WTC11 (cell line): ENCODE measurements at regions not wholly inside any gene's neighbourhood (a gene's known extent, or its start where the extent isn't known, plus 50 kb on each side); places are given as distances from the start of the nearest gene placed in this dataset.

Source experiments
- ATAC-seq: fragments of 200-7000 bp; cut with Tn5 transposase; 2 replicates; pipeline ENCODE4 v1.10.0; 2021; ENCODE audit warnings: mild to moderate bottlenecking, moderate library complexity
- CTCF ChIA-PET: fragments of 300-600 bp; sonication (Branson Sonifier 250); formaldehyde crosslinking; loops from one replicate; lab custom pipeline; 2021; ENCODE audit warnings: antibody characterized with exemption; lab: Charles Lee
- POLR2A ChIA-PET: fragments of 350-600 bp; sonication (Branson Sonifier 250); formaldehyde crosslinking; loops from one replicate; lab custom pipeline; 2021; ENCODE audit warnings: antibody characterized with exemption; lab: Charles Lee
- DNase-seq: peaks from one replicate; pipeline ENCODE4 v3.0.0; 2021; ENCODE audit warnings: low spot score
- H3K27ac Mint-ChIP-seq: 2 replicates; pipeline ENCODE4 v1.8.0; 2021; ENCODE audit warnings: mixed read lengths
- H3K27me3 Mint-ChIP-seq: 2 replicates; pipeline ENCODE4 v1.8.0; 2021; ENCODE audit warnings: low read depth, mild to moderate bottlenecking, moderate library complexity, mixed read lengths
- H3K36me3 Mint-ChIP-seq: 2 replicates; pipeline ENCODE4 v1.8.0; 2021; ENCODE audit warnings: mixed read lengths
- H3K4me1 Mint-ChIP-seq: 2 replicates; pipeline ENCODE4 v1.8.0; 2022; ENCODE audit warnings: mixed read lengths
- H3K4me3 Mint-ChIP-seq: 2 replicates; pipeline ENCODE4 v1.8.0; 2021; ENCODE audit warnings: mild to moderate bottlenecking, moderate library complexity, mixed read lengths
- H3K9me3 Mint-ChIP-seq: 2 replicates; pipeline ENCODE4 v1.8.0; 2021; ENCODE audit warnings: mixed read lengths
- AFF4 ChIP-seq: sonication (generic); formaldehyde crosslinking; IDR thresholded peaks from 2 replicates; pipeline ENCODE4 v1.8.1; 2023; ENCODE audit warnings: mild to moderate bottlenecking, missing genetic modification reagents, borderline replicate concordance
- AR ChIP-seq: fragments of 250-450 bp; sonication (Bioruptor Pico); IDR thresholded peaks from 2 replicates; pipeline ENCODE4 v1.9.0; 2021; ENCODE audit warnings: mild to moderate bottlenecking
- ATF3 ChIP-seq: sonication (generic); formaldehyde crosslinking; conservative IDR thresholded peaks from 2 replicates; pipeline ENCODE4 v1.8.1; 2022; ENCODE audit warnings: mild to moderate bottlenecking, missing genetic modification reagents
- E2F1 ChIP-seq: sonication (generic); formaldehyde crosslinking; IDR thresholded peaks from 2 replicates; pipeline ENCODE4 v1.8.0; 2022; ENCODE audit warnings: mild to moderate bottlenecking, missing genetic modification reagents
- ETV6 ChIP-seq: sonication (generic); formaldehyde crosslinking; IDR thresholded peaks from 2 replicates; pipeline ENCODE4 v1.8.1; 2022; ENCODE audit warnings: mild to moderate bottlenecking, missing genetic modification reagents
- FOXK1 ChIP-seq: sonication (generic); formaldehyde crosslinking; IDR thresholded peaks from 2 replicates; pipeline ENCODE4 v1.8.0; 2022; ENCODE audit warnings: mild to moderate bottlenecking, moderate library complexity, missing genetic modification reagents
- FOXP1 ChIP-seq: sonication (generic); formaldehyde crosslinking; IDR thresholded peaks from 2 replicates; pipeline ENCODE4 v1.8.0; 2022; ENCODE audit warnings: missing genetic modification reagents, mild to moderate bottlenecking, moderate library complexity, borderline replicate concordance
- HMGA2 ChIP-seq: fragments of 250-450 bp; sonication (Bioruptor Pico); IDR thresholded peaks from 2 replicates; pipeline ENCODE4 v1.4.0; 2021; ENCODE audit warnings: mild to moderate bottlenecking, moderate library complexity
- MAX ChIP-seq: sonication (generic); formaldehyde crosslinking; IDR thresholded peaks from 2 replicates; pipeline ENCODE4 v1.8.0; 2022; ENCODE audit warnings: mild to moderate bottlenecking, missing genetic modification reagents
- MXD4 ChIP-seq: fragments of 250-450 bp; sonication (Bioruptor Pico); IDR thresholded peaks from 2 replicates; pipeline ENCODE4 v1.8.0; 2021; ENCODE audit warnings: mild to moderate bottlenecking, moderate library complexity, borderline replicate concordance
- NFATC4 ChIP-seq: fragments of 250-450 bp; sonication (Bioruptor Pico); IDR thresholded peaks from 2 replicates; pipeline ENCODE4 v1.9.0; 2021; ENCODE audit warnings: mild to moderate bottlenecking
- NFE2L1 ChIP-seq: sonication (generic); formaldehyde crosslinking; IDR thresholded peaks from 2 replicates; pipeline ENCODE4 v1.8.1; 2023; ENCODE audit warnings: missing genetic modification reagents
- NFYB ChIP-seq: sonication (generic); formaldehyde crosslinking; conservative IDR thresholded peaks from 2 replicates; pipeline ENCODE4 v1.8.0; 2022; ENCODE audit warnings: low read depth, missing genetic modification reagents
- OVOL2 ChIP-seq: fragments of 250-450 bp; sonication (Bioruptor Pico); IDR thresholded peaks from 2 replicates; pipeline ENCODE4 v1.9.0; 2021; ENCODE audit warnings: mild to moderate bottlenecking, borderline replicate concordance
- PRRX2 ChIP-seq: fragments of 250-450 bp; sonication (Bioruptor Pico); IDR thresholded peaks from 2 replicates; pipeline ENCODE4 v1.8.0; 2021; ENCODE audit warnings: mild to moderate bottlenecking
- RELA ChIP-seq: sonication (generic); formaldehyde crosslinking; IDR thresholded peaks from 2 replicates; pipeline ENCODE4 v1.8.1; 2022; ENCODE audit warnings: missing genetic modification reagents, mild to moderate bottlenecking, borderline replicate concordance
- RORB ChIP-seq: fragments of 250-450 bp; sonication (Bioruptor Pico); IDR thresholded peaks from 2 replicates; pipeline ENCODE4 v1.9.0; 2021; ENCODE audit warnings: mild to moderate bottlenecking
- SMAD3 ChIP-seq: sonication (generic); formaldehyde crosslinking; IDR thresholded peaks from 2 replicates; pipeline ENCODE4 v1.8.0; 2022; ENCODE audit warnings: missing genetic modification reagents, mild to moderate bottlenecking, borderline replicate concordance
- SP1 ChIP-seq: sonication (generic); formaldehyde crosslinking; conservative IDR thresholded peaks from 2 replicates; pipeline ENCODE4 v1.8.1; 2022; ENCODE audit warnings: missing genetic modification reagents
- TEAD1 ChIP-seq: sonication (generic); formaldehyde crosslinking; IDR thresholded peaks from 2 replicates; pipeline ENCODE4 v1.8.0; 2022; ENCODE audit warnings: mild to moderate bottlenecking, missing genetic modification reagents
- TEAD4 ChIP-seq: sonication (generic); formaldehyde crosslinking; IDR thresholded peaks from 2 replicates; pipeline ENCODE4 v1.8.0; 2022; ENCODE audit warnings: mild to moderate bottlenecking, missing genetic modification reagents
- TP53 ChIP-seq: sonication (generic); formaldehyde crosslinking; IDR thresholded peaks from 2 replicates; pipeline ENCODE4 v1.8.1; 2023; ENCODE audit warnings: mild to moderate bottlenecking, missing genetic modification reagents
- ZNF138 ChIP-seq: sonication (generic); formaldehyde crosslinking; conservative IDR thresholded peaks from 2 replicates; pipeline ENCODE4 v1.8.1; 2022; ENCODE audit warnings: mild to moderate bottlenecking, moderate library complexity, missing genetic modification reagents
- ZNF425 ChIP-seq: fragments of 250-450 bp; sonication (Bioruptor Pico); conservative IDR thresholded peaks from 2 replicates; pipeline ENCODE4 v1.9.0; 2021; ENCODE audit warnings: mild to moderate bottlenecking
- ZNF671 ChIP-seq: fragments of 250-450 bp; sonication (Bioruptor Pico); IDR thresholded peaks from 2 replicates; pipeline ENCODE4 v1.8.0; 2021; ENCODE audit warnings: mild to moderate bottlenecking
- TF ChIP-seq, protein P1 (sequence below): fragments of 250-450 bp; sonication (Bioruptor Pico); IDR thresholded peaks from 2 replicates; pipeline ENCODE4 v1.9.0; 2021; ENCODE audit warnings: mild to moderate bottlenecking
- TF ChIP-seq, protein P2 (sequence below): fragments of 250-450 bp; sonication (Bioruptor Pico); IDR thresholded peaks from 2 replicates; pipeline ENCODE4 v1.9.0; 2021; ENCODE audit warnings: moderate library complexity, mild to moderate bottlenecking, inconsistent platforms, borderline replicate concordance

DNA sequence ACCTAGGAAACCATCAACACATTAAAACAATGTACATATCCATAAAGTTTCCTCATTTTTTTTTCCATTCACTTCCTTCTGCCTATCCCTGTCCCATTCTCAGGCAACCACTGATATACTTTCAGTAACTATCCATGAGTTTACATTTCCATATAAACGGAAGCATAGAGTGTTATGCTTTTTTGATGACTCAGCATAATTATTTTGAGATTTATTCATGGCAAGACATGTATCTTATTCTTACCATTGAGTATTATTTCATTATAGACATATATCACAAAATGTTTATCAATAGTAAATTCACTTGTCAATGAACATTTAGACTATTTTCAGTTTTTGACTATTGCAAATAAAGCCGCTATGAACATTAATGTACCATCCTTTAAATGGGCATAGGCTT, 1786.8 kb upstream of the ACO1 start:
- Mint-ChIP-seq H3K27ac (no peak overlapping the region), H3K4me1 (peaks cover 9% of the 10 kb centered on the region)
- CTCF ChIA-PET, result no interaction called here
- POLR2A ChIA-PET, result no interaction called here
- TF ChIP-seq, protein P1, sequence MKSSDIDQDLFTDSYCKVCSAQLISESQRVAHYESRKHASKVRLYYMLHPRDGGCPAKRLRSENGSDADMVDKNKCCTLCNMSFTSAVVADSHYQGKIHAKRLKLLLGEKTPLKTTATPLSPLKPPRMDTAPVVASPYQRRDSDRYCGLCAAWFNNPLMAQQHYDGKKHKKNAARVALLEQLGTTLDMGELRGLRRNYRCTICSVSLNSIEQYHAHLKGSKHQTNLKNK, result no peak
- TF ChIP-seq ATF3 (CRISPR knock-in tag) (no peak), SP1 (no peak), PRRX2 (no peak), RORB (no peak), NFE2L1 (CRISPR knock-in tag) (no peak), ETV6 (CRISPR knock-in tag) (no peak), RELA (CRISPR knock-in tag) (no peak), ZNF138 (CRISPR knock-in tag) (no peak), ZNF671 (CRISPR knock-in tag) (no peak), FOXK1 (CRISPR knock-in tag) (no peak), TP53 (CRISPR knock-in tag) (no peak), ZNF425 (CRISPR knock-in tag) (no peak), MXD4 (CRISPR knock-in tag) (no peak), E2F1 (CRISPR knock-in tag) (no peak), AFF4 (CRISPR knock-in tag) (no peak), NFYB (no peak), OVOL2 (CRISPR knock-in tag) (no peak)
- TF ChIP-seq, protein P2, sequence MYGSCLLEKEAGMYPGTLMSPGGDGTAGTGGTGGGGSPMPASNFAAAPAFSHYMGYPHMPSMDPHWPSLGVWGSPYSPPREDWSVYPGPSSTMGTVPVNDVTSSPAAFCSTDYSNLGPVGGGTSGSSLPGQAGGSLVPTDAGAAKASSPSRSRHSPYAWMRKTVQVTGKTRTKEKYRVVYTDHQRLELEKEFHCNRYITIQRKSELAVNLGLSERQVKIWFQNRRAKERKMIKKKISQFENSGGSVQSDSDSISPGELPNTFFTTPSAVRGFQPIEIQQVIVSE (CRISPR knock-in tag), result no peak
- TF ChIP-seq, all 79 proteins: peak for 0
- Mint-ChIP-seq H3K4me3 (no peak overlapping the region), H3K36me3 (no peaks in the 10 kb centered on the region), H3K9me3 (peaks cover 5% of the 10 kb centered on the region), H3K27me3 (no peaks in the 10 kb centered on the region)
- ATAC-seq (no peak), DNase-seq (no peak)

DNA sequence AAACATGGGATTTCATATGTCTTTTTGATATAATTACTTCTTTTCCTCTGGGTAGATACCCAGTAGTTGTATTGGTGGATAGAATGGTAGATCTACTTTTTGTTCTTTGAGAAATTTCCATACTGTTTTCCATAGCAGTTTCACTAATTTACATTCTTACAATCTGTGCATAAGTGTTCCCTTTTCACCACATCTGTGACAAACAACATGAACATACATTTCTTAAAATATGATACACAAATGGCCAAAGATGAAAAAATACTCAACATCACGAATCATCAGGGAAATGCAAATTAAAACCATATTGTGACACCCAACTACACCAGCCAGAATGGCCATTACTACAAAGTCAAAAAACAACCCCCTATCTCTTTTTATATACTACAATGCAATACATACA, 1778.5 kb upstream of the ACO1 start:
- Mint-ChIP-seq H3K4me1 (peaks cover 6% of the 10 kb centered on the region), H3K4me3 (no peak overlapping the region), H3K36me3 (peaks cover 3% of the 10 kb centered on the region; the same call in 1 of the 2 replicates), H3K27me3 (no peaks in the 10 kb centered on the region), H3K27ac (no peak overlapping the region), H3K9me3 (peaks cover 23% of the 10 kb centered on the region)
- DNase-seq (no peak), ATAC-seq (no peak)
- POLR2A ChIA-PET, result no interaction called here
- CTCF ChIA-PET, result no interaction called here
- TF ChIP-seq TEAD4 (CRISPR knock-in tag) (no peak), SMAD3 (CRISPR knock-in tag) (no peak), AR (no peak), NFATC4 (no peak), HMGA2 (CRISPR knock-in tag) (no peak), FOXP1 (CRISPR knock-in tag) (no peak), TEAD1 (CRISPR knock-in tag) (no peak), MAX (CRISPR knock-in tag) (no peak)
